ENCODE measurements at regions not wholly inside any gene's neighbourhood (a gene's known extent, or its start where the extent isn't known, plus 50 kb on each side); places are given as distances from the start of the nearest gene placed in this dataset.

- TF ChIP-seq CTCF (IDR thresholded peaks at IDR 0.05; ENCODE audit: low read depth, low read length) (no peak), EZH2phosphoT487 (IDR thresholded peaks at IDR 0.05; ENCODE audit: low read depth) (no peak)
Observed at GRCh38 chr2:191565120-191565519, 112.8 kb upstream of the NABP1 start.

Measured in OCI-LY3 (cell line).